ENCODE measurements at regions not wholly inside any gene's neighbourhood (a gene's known extent, or its start where the extent isn't known, plus 50 kb on each side); places are given as distances from the start of the nearest gene placed in this dataset.

DNA sequence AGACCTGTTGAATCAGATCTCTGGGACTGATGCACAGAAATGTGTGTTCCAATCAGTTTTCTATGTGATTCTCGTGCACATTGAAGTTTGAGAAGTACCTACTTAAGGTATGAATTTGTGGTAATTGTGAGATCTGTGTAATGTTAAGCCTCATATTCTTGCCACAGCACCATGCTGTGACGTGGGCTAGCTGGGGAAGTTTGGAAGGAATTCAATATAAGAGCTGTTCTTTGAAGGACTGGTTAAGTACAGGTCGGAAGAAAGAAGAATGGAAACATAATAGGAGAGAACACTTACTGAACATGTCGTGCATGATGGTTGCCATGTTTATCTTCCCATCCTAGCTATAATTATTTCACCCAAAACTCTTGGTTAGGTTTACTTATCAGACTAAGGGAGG is 79.7 kb upstream of the CXXC4 start:
- TF ChIP-seq POLR2A (IDR thresholded peaks at IDR 0.05; ENCODE audit: low read depth, low read length) (no peak), POLR2AphosphoS5 (IDR thresholded peaks at IDR 0.05; ENCODE audit: insufficient read depth, low read depth, low read length) (no peak), GATA2 (IDR thresholded peaks at IDR 0.05; ENCODE audit: insufficient read depth, insufficient read length, low read depth, low read length) (no peak), FOS (IDR thresholded peaks at IDR 0.05; ENCODE audit: borderline replicate concordance, insufficient read depth, low read length) (no peak)
- TF ChIP-seq, protein P1, sequence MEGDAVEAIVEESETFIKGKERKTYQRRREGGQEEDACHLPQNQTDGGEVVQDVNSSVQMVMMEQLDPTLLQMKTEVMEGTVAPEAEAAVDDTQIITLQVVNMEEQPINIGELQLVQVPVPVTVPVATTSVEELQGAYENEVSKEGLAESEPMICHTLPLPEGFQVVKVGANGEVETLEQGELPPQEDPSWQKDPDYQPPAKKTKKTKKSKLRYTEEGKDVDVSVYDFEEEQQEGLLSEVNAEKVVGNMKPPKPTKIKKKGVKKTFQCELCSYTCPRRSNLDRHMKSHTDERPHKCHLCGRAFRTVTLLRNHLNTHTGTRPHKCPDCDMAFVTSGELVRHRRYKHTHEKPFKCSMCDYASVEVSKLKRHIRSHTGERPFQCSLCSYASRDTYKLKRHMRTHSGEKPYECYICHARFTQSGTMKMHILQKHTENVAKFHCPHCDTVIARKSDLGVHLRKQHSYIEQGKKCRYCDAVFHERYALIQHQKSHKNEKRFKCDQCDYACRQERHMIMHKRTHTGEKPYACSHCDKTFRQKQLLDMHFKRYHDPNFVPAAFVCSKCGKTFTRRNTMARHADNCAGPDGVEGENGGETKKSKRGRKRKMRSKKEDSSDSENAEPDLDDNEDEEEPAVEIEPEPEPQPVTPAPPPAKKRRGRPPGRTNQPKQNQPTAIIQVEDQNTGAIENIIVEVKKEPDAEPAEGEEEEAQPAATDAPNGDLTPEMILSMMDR (IDR thresholded peaks at IDR 0.05; ENCODE audit: extremely low read depth in 1 of 2, insufficient read depth in 1 of 2, low read depth in 1 of 2, low read length in 2 of 2) = no peak
- TF ChIP-seq, protein P2, sequence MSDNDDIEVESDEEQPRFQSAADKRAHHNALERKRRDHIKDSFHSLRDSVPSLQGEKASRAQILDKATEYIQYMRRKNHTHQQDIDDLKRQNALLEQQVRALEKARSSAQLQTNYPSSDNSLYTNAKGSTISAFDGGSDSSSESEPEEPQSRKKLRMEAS (IDR thresholded peaks at IDR 0.05; ENCODE audit: insufficient read depth, insufficient read length) = no peak

Measured in endothelial cell of umbilical vein (primary cell).